DOHH2 (cell line): ENCODE measurements at regions not wholly inside any gene's neighbourhood (a gene's known extent, or its start where the extent isn't known, plus 50 kb on each side); places are given as distances from the start of the nearest gene placed in this dataset.

Experiments
- CTCF ChIP-seq: fragments of 200-600 bp; sonication (generic); IDR thresholded peaks from one replicate; pipeline ENCODE4 v1.5.1; 2014; ENCODE audit warnings: antibody characterized with exemption, mild to moderate bottlenecking, low read depth, low read length; ENCODE audit not compliant: poor library complexity, severe bottlenecking
- EZH2phosphoT487 ChIP-seq: fragments of 200-600 bp; sonication (generic); IDR thresholded peaks from 2 replicates; pipeline ENCODE4 v1.6.1; 2017; ENCODE audit warnings: borderline replicate concordance, mild to moderate bottlenecking, antibody characterized with exemption, low read length, moderate library complexity, mixed read lengths

- TF ChIP-seq CTCF = no peak
- no peak for TF ChIP-seq EZH2phosphoT487
Measured at GRCh38 chrX:11887175-11887574, 129.1 kb downstream of the MSL3 start.
